ENCODE measurements at regions not wholly inside any gene's neighbourhood (a gene's known extent, or its start where the extent isn't known, plus 50 kb on each side); places are given as distances from the start of the nearest gene placed in this dataset.
A peak's percentile ranks its signal among the peaks of the same experiment; 100 is the strongest.

DNA sequence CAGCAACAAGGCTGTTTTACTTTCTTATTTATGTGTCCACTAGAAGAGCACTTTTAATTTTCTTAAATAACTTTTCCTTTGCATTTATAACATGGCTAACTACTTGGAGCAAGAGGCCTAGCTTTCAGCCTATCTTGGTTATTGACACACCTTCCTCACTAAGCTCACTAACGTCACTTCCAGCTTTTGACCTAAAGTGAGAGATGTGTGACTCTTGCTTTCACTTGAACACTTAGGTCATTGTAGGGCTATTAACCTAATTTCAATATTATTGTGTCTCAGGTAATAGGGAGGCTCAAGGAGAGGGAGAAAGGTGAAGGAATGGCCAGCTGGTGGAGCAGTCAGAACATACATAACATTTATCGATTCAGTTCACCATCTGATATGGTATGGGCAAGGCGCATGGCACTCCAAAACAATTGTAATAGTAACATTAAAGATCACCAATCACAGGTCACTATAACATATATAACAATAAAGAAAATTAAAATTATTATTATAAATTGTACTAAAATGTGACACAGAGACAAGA is 95.0 kb upstream of the FAM20C start:
- DNase-seq (ENCODE audit: low read depth, low spot score): no peak
- no TSS peak for BruUV-seq (replicated peaks)
- TF ChIP-seq RAD21 (IDR thresholded peaks at IDR 0.05; ENCODE audit: low read depth): peak; percentile 22; the same call in 1 of the 2 replicates
- no peak for TF ChIP-seq SP1 (IDR thresholded peaks at IDR 0.05; ENCODE audit: low read depth)
- Histone ChIP-seq H3K4me1 (ENCODE audit: control insufficient read depth in 1 of 2, insufficient read depth in 2 of 2, low read length in 2 of 2) (peaks cover 0 to 9% of the 10 kb centered on the region in 2 experiments; a peak in 2 of 4 replicates), H3K9ac (ENCODE audit: low read length) (no peak overlapping the region), H3K79me2 (ENCODE audit: insufficient read depth, low read length) (no peaks in the 10 kb centered on the region), H3K9me2 (ENCODE audit: insufficient read depth) (no peaks in the 10 kb centered on the region), H3K27ac (ENCODE audit: low read depth, low read length) (no peak overlapping the region), H4K20me1 (ENCODE audit: insufficient read depth) (no peaks in the 10 kb centered on the region), H3K36me3 (ENCODE audit: control insufficient read depth in 1 of 2, insufficient read depth in 2 of 2, low read length in 2 of 2) (no peaks in the 10 kb centered on the region), H3K9me3 (ENCODE audit: control insufficient read depth in 1 of 2, insufficient read depth in 1 of 2, low read depth in 1 of 2, low read length in 2 of 2) (no peaks in the 10 kb centered on the region), H2AFZ (ENCODE audit: low read depth, low read length, poor library complexity, severe bottlenecking) (no peak overlapping the region), H3K27me3 (ENCODE audit: insufficient read depth, low read length) (peaks cover 22% of the 10 kb centered on the region; the same call in 1 of the 2 replicates), H3K4me2 (ENCODE audit: low read length) (no peak overlapping the region), H3K4me3 (replicated peaks in 1 of 2; ENCODE audit: low read depth in 1 of 2, low read length in 2 of 2) (no peak overlapping the region)
- intact Hi-C loops (cut with micrococcal nuclease): no loop called here
- no peak for ATAC-seq
- RAD21 ChIA-PET (ENCODE audit: low non-redundant PET in 1 of 2, low total read pairs in 2 of 2, uncharacterized antibody in 2 of 2, unreplicated experiment in 2 of 2): no interaction called here
- POLR2A ChIA-PET: no interaction called here
- CTCF ChIA-PET: no interaction called here

DNA sequence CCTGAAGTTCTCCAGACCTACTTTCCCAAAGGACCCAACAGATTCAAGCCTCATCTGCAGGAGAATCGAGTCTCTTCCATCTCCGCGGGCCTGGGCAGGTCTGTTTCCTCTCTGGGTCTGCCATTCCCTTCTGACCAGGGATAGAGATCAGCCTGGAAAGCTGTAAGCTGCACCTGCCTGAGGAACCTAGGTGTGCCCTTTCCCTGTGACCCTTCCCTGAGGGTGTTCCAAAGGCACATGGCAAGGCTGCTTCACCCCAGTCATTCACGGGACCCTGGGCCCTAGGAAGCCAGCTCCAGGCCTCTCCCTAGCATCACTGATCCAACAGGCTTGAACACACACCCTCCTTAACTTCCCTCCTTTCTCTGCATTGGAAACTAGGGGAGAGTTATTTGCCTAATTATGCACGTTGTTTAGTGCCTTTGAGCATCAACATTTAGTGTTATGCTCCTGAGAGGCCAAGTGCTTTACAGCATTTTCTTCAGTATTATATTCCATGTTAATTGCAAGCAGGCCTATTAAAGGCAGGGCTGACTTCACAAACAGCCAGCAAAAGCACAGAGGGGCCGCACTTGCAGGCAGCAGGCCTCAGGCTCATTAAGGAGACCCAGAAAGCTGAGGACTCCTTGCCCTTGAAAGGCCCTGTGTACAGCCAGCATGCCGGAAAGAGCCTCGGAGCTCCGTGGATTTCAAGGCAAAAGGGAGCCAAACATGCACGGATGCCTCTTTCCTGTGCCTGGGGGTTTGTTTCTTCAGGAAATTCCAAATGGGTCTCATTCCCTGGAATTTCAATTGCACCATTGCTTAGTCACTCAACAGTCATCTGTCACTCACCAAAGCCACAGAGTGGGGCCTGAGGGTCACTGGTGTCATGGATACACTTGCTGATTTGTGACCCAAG is 91.0 kb upstream of the FAM20C start:
- H3K9ac ChIP-seq (ENCODE audit: low read length): no peak overlapping the region
- no peaks in the 10 kb centered on the region for H4K20me1 ChIP-seq (ENCODE audit: insufficient read depth)
- intact Hi-C loops (cut with micrococcal nuclease): no loop called here
- H3K9me2 ChIP-seq (ENCODE audit: insufficient read depth): no peaks in the 10 kb centered on the region
- H3K27me3 ChIP-seq (ENCODE audit: insufficient read depth, low read length): peaks cover 10% of the 10 kb centered on the region
- no peak overlapping the region for H3K27ac ChIP-seq (ENCODE audit: low read depth, low read length)
- no peak overlapping the region for H2AFZ ChIP-seq (ENCODE audit: low read depth, low read length, poor library complexity, severe bottlenecking)
- POLR2A ChIA-PET: no interaction called here
- CTCF ChIA-PET: interaction anchor here (1.1 kb wide), 1 partner anchor 23 kb away, joined by 3 read pairs; no protein-coding TSS in a partner anchor
- no peak overlapping the region for H3K4me3 ChIP-seq (replicated peaks in 1 of 2; ENCODE audit: low read depth in 1 of 2, low read length in 2 of 2)
- 0 out of 2 replicates have a peak overlapping the region, but pooled peaks have one; percentile 11 for H3K4me2 ChIP-seq (ENCODE audit: low read length)
- peaks cover 0 to 9% of the 10 kb centered on the region in 2 experiments; a peak in 2 of 4 replicates for H3K4me1 ChIP-seq (ENCODE audit: control insufficient read depth in 1 of 2, insufficient read depth in 2 of 2, low read length in 2 of 2)
- no peaks in the 10 kb centered on the region for H3K36me3 ChIP-seq (ENCODE audit: control insufficient read depth in 1 of 2, insufficient read depth in 2 of 2, low read length in 2 of 2)
- TF ChIP-seq ZFX (IDR thresholded peaks at IDR 0.05) (no peak), FOSL1 (IDR thresholded peaks at IDR 0.05; ENCODE audit: low read depth) (peak; percentile 48; the same call in 1 of the 2 replicates), SP1 (IDR thresholded peaks at IDR 0.05; ENCODE audit: low read depth) (no peak), EZH2phosphoT487 (IDR thresholded peaks at IDR 0.05; ENCODE audit: borderline replicate concordance) (no peak), ELF1 (IDR thresholded peaks at IDR 0.05; ENCODE audit: borderline replicate concordance, low read depth) (no peak), CEBPB (IDR thresholded peaks at IDR 0.05; ENCODE audit: low read depth) (peak; percentile 44; the same call in 1 of the 2 replicates), CBX3 (IDR thresholded peaks at IDR 0.05; ENCODE audit: low read depth) (no peak), SIN3A (IDR thresholded peaks at IDR 0.05; ENCODE audit: low read depth) (no peak), RAD21 (IDR thresholded peaks at IDR 0.05; ENCODE audit: low read depth) (no peak), ZNF274 (IDR thresholded peaks at IDR 0.05; ENCODE audit: low read depth, low read length) (no peak), POLR2AphosphoS5 (IDR thresholded peaks at IDR 0.05; ENCODE audit: low read depth, low read length) (no peak)
- TF ChIP-seq, protein P1, sequence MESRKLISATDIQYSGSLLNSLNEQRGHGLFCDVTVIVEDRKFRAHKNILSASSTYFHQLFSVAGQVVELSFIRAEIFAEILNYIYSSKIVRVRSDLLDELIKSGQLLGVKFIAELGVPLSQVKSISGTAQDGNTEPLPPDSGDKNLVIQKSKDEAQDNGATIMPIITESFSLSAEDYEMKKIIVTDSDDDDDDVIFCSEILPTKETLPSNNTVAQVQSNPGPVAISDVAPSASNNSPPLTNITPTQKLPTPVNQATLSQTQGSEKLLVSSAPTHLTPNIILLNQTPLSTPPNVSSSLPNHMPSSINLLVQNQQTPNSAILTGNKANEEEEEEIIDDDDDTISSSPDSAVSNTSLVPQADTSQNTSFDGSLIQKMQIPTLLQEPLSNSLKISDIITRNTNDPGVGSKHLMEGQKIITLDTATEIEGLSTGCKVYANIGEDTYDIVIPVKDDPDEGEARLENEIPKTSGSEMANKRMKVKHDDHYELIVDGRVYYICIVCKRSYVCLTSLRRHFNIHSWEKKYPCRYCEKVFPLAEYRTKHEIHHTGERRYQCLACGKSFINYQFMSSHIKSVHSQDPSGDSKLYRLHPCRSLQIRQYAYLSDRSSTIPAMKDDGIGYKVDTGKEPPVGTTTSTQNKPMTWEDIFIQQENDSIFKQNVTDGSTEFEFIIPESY (IDR thresholded peaks at IDR 0.05; ENCODE audit: extremely low read depth, insufficient replicate concordance, low read length): no peak
- TF ChIP-seq, protein P2, sequence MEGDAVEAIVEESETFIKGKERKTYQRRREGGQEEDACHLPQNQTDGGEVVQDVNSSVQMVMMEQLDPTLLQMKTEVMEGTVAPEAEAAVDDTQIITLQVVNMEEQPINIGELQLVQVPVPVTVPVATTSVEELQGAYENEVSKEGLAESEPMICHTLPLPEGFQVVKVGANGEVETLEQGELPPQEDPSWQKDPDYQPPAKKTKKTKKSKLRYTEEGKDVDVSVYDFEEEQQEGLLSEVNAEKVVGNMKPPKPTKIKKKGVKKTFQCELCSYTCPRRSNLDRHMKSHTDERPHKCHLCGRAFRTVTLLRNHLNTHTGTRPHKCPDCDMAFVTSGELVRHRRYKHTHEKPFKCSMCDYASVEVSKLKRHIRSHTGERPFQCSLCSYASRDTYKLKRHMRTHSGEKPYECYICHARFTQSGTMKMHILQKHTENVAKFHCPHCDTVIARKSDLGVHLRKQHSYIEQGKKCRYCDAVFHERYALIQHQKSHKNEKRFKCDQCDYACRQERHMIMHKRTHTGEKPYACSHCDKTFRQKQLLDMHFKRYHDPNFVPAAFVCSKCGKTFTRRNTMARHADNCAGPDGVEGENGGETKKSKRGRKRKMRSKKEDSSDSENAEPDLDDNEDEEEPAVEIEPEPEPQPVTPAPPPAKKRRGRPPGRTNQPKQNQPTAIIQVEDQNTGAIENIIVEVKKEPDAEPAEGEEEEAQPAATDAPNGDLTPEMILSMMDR (IDR thresholded peaks at IDR 0.05 in 2 of 3, conservative IDR thresholded peaks at IDR 0.05 in 1 of 3; ENCODE audit: borderline replicate concordance in 1 of 3, insufficient read depth in 1 of 3, low read depth in 2 of 3, low read length in 2 of 3): no peak
- no peak for ATAC-seq
- no peaks in the 10 kb centered on the region for H3K9me3 ChIP-seq (ENCODE audit: control insufficient read depth in 1 of 2, insufficient read depth in 1 of 2, low read depth in 1 of 2, low read length in 2 of 2)
- no peak for DNase-seq (ENCODE audit: low read depth, low spot score)
- no TSS peak for BruUV-seq (replicated peaks)
- RAD21 ChIA-PET (ENCODE audit: low non-redundant PET in 1 of 2, low total read pairs in 2 of 2, uncharacterized antibody in 2 of 2, unreplicated experiment in 2 of 2): no interaction called here
- H3K79me2 ChIP-seq (ENCODE audit: insufficient read depth, low read length): no peaks in the 10 kb centered on the region
